Large intestine (tissue), 3 donors: ENCODE measurements at regions not wholly inside any gene's neighbourhood (a gene's known extent, or its start where the extent isn't known, plus 50 kb on each side); places are given as distances from the start of the nearest gene placed in this dataset.
"Not testable (repeated sequence)": the region's sequence is repeated elsewhere in the genome, so short reads cannot be mapped to it uniquely, and the experiment has no call there.

Experiments
- DNase-seq, 2 donors: peaks; one replicate each; pipeline versions ENCODE4 v3.0.0 to v3.0.0-alpha.2; 2013
- H3K27ac ChIP-seq: one replicate; pipeline ENCODE4 v1.5.1; 2013; ENCODE audit warnings: low read length
- H3K27me3 ChIP-seq: 2 replicates; pipeline ENCODE4 v1.6.1; 2013; ENCODE audit warnings: low read length; ENCODE audit not compliant: control insufficient read depth, insufficient read depth
- H3K36me3 ChIP-seq: 2 replicates; pipeline ENCODE4 v1.6.1; 2013; ENCODE audit warnings: low read length; ENCODE audit not compliant: control insufficient read depth, insufficient read depth
- H3K4me1 ChIP-seq: one replicate; pipeline ENCODE4 v1.6.1; 2013; ENCODE audit warnings: low read length; ENCODE audit not compliant: control insufficient read depth, insufficient read depth
- H3K4me3 ChIP-seq: one replicate; pipeline ENCODE4 v1.5.1; 2013; ENCODE audit warnings: low read length
- H3K9me3 ChIP-seq: one replicate; pipeline ENCODE4 v1.6.1; 2013; ENCODE audit warnings: mild to moderate bottlenecking, low read depth, low read length, moderate library complexity; ENCODE audit not compliant: control insufficient read depth
- WGBS: methylation state at CpG from one replicate; pipeline ENCODE4 v1.1.5; 2013; ENCODE audit warnings: low lambda C conversion rate; ENCODE audit not compliant: insufficient coverage; 5-methylcytosine and 5-hydroxymethylcytosine counted together

DNA sequence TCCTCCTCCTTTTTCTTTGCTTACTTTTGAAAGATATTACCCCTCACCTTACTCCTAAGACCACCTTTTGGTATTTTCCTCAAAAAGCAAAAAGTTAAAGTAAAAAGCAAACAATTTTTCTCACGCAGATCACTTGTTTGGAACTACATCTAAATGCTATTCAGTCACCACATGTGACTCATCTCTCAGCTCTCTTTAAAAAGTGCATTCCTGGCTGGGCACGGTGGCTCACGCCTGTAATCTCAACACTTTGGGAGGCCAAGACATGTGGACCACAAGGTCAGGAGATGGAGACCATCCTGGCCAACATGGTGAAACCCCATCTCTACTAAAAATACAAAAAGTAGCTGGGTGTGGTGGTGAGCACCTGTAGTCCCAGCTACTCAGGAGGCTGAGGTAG lies 218.0 kb downstream of the HS3ST3B1 start:
- H3K4me1 ChIP-seq, H3K36me3 ChIP-seq, H3K27me3 ChIP-seq, H3K9me3 ChIP-seq, DNase-seq, H3K4me3 ChIP-seq, H3K27ac ChIP-seq: not testable (repeated sequence)
- 80% methylated on average over 1 of the region's 3 CpGs for WGBS

DNA sequence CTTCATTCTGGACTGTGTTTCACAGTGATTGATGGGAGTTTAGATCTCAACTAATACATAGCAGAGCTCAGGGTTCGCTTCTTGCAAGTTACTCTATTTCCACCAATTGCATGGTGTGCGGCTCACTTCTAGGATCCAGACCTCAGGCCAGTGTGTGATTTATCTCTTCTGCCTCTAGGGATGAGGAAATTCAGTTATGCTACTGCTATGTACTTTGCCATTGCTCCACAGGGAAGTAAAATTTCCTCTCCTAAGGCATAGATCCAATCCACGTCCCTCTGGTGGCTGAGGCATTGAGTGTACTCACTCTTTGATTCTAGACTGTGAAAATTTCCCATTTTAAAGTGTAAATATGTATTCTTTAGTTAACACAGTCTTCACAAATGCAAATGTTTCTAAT lies 214.1 kb downstream of the HS3ST3B1 start:
- DNase-seq = no peak
- Histone ChIP-seq H3K9me3 (no peaks in the 10 kb centered on the region), H3K27me3 (no peaks in the 10 kb centered on the region), H3K27ac (no peak overlapping the region), H3K4me3 (no peak overlapping the region), H3K36me3 (no peaks in the 10 kb centered on the region), H3K4me1 (no peaks in the 10 kb centered on the region)
- WGBS = no CpG with 5 or more reads among the region's 3 CpGs

DNA sequence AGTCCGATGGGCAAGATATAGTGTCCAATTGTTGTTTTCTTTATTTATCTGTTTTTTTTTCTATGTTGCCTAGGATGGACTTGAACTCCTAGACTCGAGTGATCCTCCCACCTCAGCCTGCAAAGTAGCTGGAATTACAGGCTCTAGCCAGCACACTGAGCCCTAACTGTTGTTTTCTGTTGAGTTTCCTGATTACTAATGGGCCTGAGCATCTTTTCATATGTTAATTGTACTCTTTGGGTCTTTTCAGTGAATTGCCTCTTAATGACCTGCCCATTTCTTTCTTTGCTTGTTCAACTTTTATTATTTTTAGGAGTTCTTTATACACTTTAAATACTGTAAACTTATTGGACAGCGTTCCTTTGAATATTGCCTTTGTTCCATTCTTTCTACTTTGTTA lies 213.0 kb downstream of the HS3ST3B1 start:
- H3K27ac ChIP-seq = no peak overlapping the region
- no peaks in the 10 kb centered on the region for H3K36me3 ChIP-seq
- no peak for DNase-seq
- no peaks in the 10 kb centered on the region for H3K4me1 ChIP-seq
- no peaks in the 10 kb centered on the region for H3K27me3 ChIP-seq
- H3K4me3 ChIP-seq = no peak overlapping the region
- H3K9me3 ChIP-seq = no peaks in the 10 kb centered on the region
- WGBS = 69% methylated on average over 2 of the region's 3 CpGs

DNA sequence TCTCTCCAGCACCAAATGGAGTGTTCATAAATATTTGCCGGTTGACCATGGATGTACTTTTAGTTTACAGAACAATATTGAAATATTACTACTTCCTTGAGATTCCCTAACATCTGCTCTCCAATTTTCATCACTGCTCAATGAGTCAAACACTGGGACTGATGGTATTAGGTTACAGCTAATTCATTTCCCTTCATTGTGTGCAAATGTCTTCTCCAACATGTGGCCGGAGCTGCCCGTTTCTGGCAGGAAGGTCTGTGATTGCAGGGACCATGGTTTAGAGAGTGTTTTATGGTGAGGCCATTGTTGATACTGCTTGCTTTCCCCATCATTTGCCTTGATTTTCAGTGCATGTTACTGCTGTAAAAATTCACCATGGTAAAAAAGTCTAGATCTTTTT lies 209.3 kb downstream of the HS3ST3B1 start:
- H3K9me3 ChIP-seq = no peaks in the 10 kb centered on the region
- H3K27ac ChIP-seq = no peak overlapping the region
- no peaks in the 10 kb centered on the region for H3K27me3 ChIP-seq
- no peaks in the 10 kb centered on the region for H3K36me3 ChIP-seq
- no peak for DNase-seq
- no peaks in the 10 kb centered on the region for H3K4me1 ChIP-seq
- no CpG with 5 or more reads among the region's 3 CpGs for WGBS
- no peak overlapping the region for H3K4me3 ChIP-seq

DNA sequence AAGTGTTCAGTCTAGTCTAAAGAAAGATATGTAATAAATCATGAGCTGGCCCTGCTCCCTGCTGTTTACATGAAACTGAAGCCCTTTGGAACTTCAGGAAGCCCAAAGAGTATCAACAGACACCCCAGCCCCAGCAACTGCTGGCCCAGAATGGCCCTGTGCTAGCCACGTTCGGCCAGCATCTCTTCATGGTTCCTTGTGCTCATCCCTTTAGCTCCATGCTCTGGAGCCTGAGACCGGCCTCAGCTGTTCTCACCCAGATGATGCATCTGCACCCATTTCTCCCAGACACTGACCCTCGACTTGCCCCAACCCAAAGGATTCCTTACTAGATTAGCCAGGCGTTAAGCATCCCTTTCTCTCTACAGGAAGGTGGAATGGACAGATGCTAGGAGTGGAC lies 207.3 kb downstream of the HS3ST3B1 start:
- Histone ChIP-seq H3K9me3 (no peaks in the 10 kb centered on the region), H3K27ac (no peak overlapping the region)
- no CpG with 5 or more reads among the region's 5 CpGs for WGBS

GRCh38 chr17:14506364-14506763 lies 205.5 kb downstream of the HS3ST3B1 start:
- no peaks in the 10 kb centered on the region for H3K27me3 ChIP-seq
- H3K9me3 ChIP-seq = no peaks in the 10 kb centered on the region
- no peak overlapping the region for H3K27ac ChIP-seq
- H3K36me3 ChIP-seq = no peaks in the 10 kb centered on the region
- no peaks in the 10 kb centered on the region for H3K4me1 ChIP-seq
- no peak for DNase-seq
- H3K4me3 ChIP-seq = no peak overlapping the region
- no CpG with 5 or more reads among the region's 5 CpGs for WGBS

More for the DNA sequence above, 207.3 kb downstream of the HS3ST3B1 start:
- no peak for DNase-seq
- Histone ChIP-seq H3K4me3 (no peak overlapping the region), H3K4me1 (no peaks in the 10 kb centered on the region), H3K36me3 (no peaks in the 10 kb centered on the region), H3K27me3 (no peaks in the 10 kb centered on the region)

DNA sequence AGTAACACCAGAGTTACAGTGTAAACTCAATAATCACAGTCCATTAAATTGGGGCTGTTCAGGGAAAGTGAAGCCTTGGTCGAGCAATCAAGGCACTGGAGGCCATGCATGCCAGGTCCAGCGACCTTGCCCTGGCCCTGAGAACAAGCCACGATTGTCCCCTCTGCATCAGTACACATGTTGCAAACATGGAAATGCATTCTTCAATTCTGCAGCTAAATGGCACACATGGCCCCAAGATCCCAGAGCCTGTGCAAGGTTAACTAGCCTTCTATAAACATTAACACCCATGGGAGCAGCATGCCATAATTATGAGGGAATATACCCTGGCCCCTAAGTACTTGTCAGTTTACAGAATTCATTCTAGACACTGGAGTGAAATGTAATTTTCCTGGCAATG lies 204.7 kb downstream of the HS3ST3B1 start:
- WGBS = no CpG with 5 or more reads among the region's 3 CpGs

DNA sequence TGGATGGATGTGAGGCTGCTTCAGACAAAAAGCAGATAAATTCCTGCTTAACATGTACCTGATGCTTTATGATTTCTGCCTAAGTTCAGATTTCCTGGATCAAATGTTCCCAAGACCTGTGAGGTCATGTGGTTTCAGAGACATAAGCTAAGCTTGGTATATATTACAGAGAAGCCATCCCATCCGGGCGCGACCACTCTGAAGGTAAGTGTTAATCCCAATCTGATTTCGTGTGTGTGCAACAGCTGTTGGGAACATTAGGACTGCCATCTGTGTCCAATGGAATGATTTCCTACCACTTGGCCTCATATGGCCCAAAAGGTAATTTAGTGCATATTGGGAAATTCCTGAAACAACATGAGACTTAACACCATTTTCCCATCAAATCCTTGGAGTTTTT lies 199.1 kb downstream of the HS3ST3B1 start:
- H3K4me3 ChIP-seq = no peak overlapping the region
- no peaks in the 10 kb centered on the region for H3K27me3 ChIP-seq
- no peak overlapping the region for H3K27ac ChIP-seq
- H3K9me3 ChIP-seq = no peaks in the 10 kb centered on the region
- WGBS = no CpG with 5 or more reads among the region's 4 CpGs
- H3K36me3 ChIP-seq = no peaks in the 10 kb centered on the region
- H3K4me1 ChIP-seq = no peaks in the 10 kb centered on the region
- DNase-seq = no peak

More for the DNA sequence above, 204.7 kb downstream of the HS3ST3B1 start:
- H3K4me1 ChIP-seq = no peaks in the 10 kb centered on the region
- no peaks in the 10 kb centered on the region for H3K27me3 ChIP-seq
- H3K36me3 ChIP-seq = no peaks in the 10 kb centered on the region
- no peak overlapping the region for H3K4me3 ChIP-seq
- no peak for DNase-seq
- H3K9me3 ChIP-seq = no peaks in the 10 kb centered on the region
- no peak overlapping the region for H3K27ac ChIP-seq

- Histone ChIP-seq H3K36me3 (no peaks in the 10 kb centered on the region), H3K4me3 (no peak overlapping the region), H3K27me3 (no peaks in the 10 kb centered on the region), H3K27ac (no peak overlapping the region), H3K4me1 (no peaks in the 10 kb centered on the region), H3K9me3 (no peaks in the 10 kb centered on the region)
- no peak for DNase-seq
- WGBS = 75% methylated on average over 1 of the region's 1 CpG
Measured at GRCh38 chr17:14498812-14499211, 197.9 kb downstream of the HS3ST3B1 start.

DNA sequence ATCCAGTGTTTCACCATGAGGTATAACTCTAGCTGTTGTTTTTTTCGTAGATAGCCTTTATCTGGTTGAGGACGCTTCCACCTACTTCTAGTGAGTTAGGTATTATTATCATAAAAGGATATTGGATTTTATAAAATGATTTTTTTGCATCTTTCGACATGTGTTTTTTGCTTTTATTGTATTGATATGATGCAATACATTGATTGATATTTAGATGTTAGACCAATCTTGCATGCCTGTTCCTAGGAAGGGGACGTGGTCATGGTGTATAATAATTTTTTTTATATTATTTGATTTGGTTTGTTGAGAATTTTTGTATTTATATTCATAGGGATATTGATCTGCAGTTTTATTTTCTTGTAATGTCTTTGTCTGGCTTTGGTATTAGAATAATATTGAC lies 193.3 kb downstream of the HS3ST3B1 start:
- H3K27ac ChIP-seq = no peak overlapping the region
- DNase-seq = no peak
- no peak overlapping the region for H3K4me3 ChIP-seq
- 0% methylated on average over 1 of the region's 4 CpGs for WGBS
- H3K9me3 ChIP-seq = no peaks in the 10 kb centered on the region
- H3K27me3 ChIP-seq = no peaks in the 10 kb centered on the region
- no peaks in the 10 kb centered on the region for H3K36me3 ChIP-seq
- H3K4me1 ChIP-seq = no peaks in the 10 kb centered on the region

DNA sequence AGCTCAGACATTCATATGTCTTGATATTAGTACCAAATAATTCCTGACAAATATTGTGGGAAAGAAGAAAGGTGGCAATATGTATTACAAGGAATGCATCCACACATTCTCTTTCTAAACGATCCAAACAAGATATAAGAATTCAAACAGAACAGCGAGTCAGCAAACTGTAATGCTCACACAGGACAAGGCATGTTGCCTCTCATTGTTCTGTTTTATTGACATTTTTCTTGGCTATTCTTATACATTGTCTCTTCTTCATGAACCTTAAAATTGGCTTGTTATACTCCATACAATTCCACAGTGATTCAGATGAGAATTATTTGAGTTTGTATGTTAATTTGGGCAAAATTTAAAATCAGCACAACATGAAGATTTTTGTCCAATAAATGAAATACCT lies 189.1 kb downstream of the HS3ST3B1 start:
- 100% methylated on average over 2 of the region's 2 CpGs for WGBS
- Histone ChIP-seq H3K36me3 (no peaks in the 10 kb centered on the region), H3K4me3 (no peak overlapping the region), H3K27me3 (no peaks in the 10 kb centered on the region), H3K27ac (no peak overlapping the region), H3K9me3 (no peaks in the 10 kb centered on the region), H3K4me1 (no peaks in the 10 kb centered on the region)
- DNase-seq = no peak
